ENCODE measurements at regions not wholly inside any gene's neighbourhood (a gene's known extent, or its start where the extent isn't known, plus 50 kb on each side); places are given as distances from the start of the nearest gene placed in this dataset.

DNA sequence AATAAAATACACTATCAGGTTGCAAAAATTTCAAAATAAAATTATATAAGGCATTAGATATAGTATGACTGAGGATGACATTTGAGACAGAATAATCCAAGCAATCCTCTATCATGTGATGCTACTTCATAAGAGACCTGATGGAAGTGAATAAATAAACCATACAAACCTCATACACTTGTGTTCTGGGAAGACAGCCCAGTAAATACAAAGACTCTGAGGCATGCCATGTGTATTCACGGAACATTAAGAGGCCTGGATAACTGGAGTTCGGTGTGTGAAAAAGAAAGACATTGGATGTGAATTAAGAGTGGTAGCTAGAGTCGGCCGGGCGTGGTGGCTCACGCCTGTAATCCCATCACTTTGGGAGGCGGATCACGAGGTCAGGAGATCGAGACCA lies 364.2 kb downstream of the ADAM29 start:
- no peak for TF ChIP-seq POLR2AphosphoS5 (IDR thresholded peaks at IDR 0.05; ENCODE audit: borderline replicate concordance, low read depth, low read length)
- TF ChIP-seq EZH2 (IDR thresholded peaks at IDR 0.05), result no peak

Measured in SK-N-MC (cell line).